BJ (cell line): ENCODE measurements at regions not wholly inside any gene's neighbourhood (a gene's known extent, or its start where the extent isn't known, plus 50 kb on each side); places are given as distances from the start of the nearest gene placed in this dataset.

Experiments used
- CTCF ChIA-PET: fragments of 350-600 bp; formaldehyde crosslinking; extraction: SDS; loops from one replicate; lab custom pipeline; 2021; ENCODE audit warnings: antibody characterized with exemption, inconsistent platforms; lab: Yijun Ruan, JAX
- POLR2A ChIA-PET: fragments of 300-600 bp; sonication (Branson Sonifier 250); formaldehyde crosslinking; extraction: SDS; loops from one replicate; lab custom pipeline; 2021; ENCODE audit warnings: antibody characterized with exemption; lab: Charles Lee
- DNase-seq: peaks from one replicate; pipeline ENCODE4 v3.0.0-alpha.2; 2011; ENCODE audit warnings: low read depth
- H3K27me3 ChIP-seq: 2 replicates; pipeline ENCODE4 v1.6.0; 2011; ENCODE audit warnings: low read length; ENCODE audit not compliant: control insufficient read depth, insufficient read depth
- H3K36me3 ChIP-seq: 2 replicates; pipeline ENCODE4 v1.5.1; 2011; ENCODE audit warnings: low read length; ENCODE audit not compliant: control insufficient read depth, insufficient read depth
- H3K4me3 ChIP-seq: 2 replicates; pipeline ENCODE4 v1.5.1; 2011; ENCODE audit warnings: low read depth, mild to moderate bottlenecking, control low read depth, low read length
- TF ChIP-seq, protein P1 (sequence below): IDR thresholded peaks from 2 replicates; pipeline ENCODE4 v1.5.1; 2011; ENCODE audit warnings: low read depth, mild to moderate bottlenecking, control low read depth, inconsistent platforms, low read length, moderate library complexity; ENCODE audit not compliant: insufficient read depth

DNA sequence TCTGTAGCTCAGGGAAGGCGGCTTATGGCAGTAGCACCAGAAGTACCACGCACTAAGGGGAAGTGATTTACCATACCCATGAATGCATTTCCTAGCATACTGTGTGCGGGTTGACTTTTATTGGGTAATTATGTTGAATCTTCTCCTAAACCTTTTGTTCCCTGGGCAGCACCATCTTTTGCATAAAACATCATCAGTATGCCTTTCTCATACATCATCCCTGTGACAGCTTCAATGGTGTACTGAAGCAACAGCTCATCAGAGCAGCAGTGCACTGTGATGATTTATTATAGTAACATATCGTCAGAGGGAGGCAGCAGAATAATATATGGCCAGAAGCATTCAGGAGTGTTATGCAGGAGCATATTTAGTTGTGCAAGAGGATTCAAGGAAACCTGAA is 204.9 kb downstream of the CDH7 start:
- TF ChIP-seq, protein P1, sequence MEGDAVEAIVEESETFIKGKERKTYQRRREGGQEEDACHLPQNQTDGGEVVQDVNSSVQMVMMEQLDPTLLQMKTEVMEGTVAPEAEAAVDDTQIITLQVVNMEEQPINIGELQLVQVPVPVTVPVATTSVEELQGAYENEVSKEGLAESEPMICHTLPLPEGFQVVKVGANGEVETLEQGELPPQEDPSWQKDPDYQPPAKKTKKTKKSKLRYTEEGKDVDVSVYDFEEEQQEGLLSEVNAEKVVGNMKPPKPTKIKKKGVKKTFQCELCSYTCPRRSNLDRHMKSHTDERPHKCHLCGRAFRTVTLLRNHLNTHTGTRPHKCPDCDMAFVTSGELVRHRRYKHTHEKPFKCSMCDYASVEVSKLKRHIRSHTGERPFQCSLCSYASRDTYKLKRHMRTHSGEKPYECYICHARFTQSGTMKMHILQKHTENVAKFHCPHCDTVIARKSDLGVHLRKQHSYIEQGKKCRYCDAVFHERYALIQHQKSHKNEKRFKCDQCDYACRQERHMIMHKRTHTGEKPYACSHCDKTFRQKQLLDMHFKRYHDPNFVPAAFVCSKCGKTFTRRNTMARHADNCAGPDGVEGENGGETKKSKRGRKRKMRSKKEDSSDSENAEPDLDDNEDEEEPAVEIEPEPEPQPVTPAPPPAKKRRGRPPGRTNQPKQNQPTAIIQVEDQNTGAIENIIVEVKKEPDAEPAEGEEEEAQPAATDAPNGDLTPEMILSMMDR: no peak
- no peak for DNase-seq
- POLR2A ChIA-PET: no interaction called here
- H3K27me3 ChIP-seq: no peaks in the 10 kb centered on the region
- CTCF ChIA-PET: no interaction called here
- H3K36me3 ChIP-seq: no peaks in the 10 kb centered on the region
- H3K4me3 ChIP-seq: no peak overlapping the region

- ChIA-PET CTCF (no interaction called here), POLR2A (no interaction called here)
- H3K4me3 ChIP-seq: no peak overlapping the region
- no peaks in the 10 kb centered on the region for H3K36me3 ChIP-seq
- TF ChIP-seq, protein P1: no peak
- no peak for DNase-seq
- H3K27me3 ChIP-seq: no peaks in the 10 kb centered on the region
These were observed 203.6 kb downstream of the CDH7 start for GRCh38 chr18:65954372-65954771.

DNA sequence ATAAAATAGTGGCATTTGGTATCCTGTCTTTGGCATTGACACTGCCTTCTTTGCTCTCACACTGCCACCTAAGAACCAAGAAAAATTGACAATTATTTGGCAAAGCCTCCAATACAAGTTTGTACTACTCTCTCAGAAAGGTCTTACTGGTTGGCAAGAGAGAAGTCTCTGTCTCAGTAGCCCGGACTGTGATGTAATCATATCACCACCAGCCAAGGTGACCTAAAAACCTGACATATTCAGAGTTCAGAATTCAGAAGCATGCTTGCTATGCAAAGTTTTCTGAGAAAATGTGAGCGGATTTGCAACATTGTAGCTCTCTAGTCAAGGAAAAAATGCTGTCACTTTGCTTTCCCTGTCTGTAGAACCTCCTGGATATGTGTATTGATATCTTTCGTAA is 196.0 kb downstream of the CDH7 start:
- TF ChIP-seq, protein P1: no peak
- H3K36me3 ChIP-seq: no peaks in the 10 kb centered on the region
- no peaks in the 10 kb centered on the region for H3K27me3 ChIP-seq
- ChIA-PET CTCF (no interaction called here), POLR2A (no interaction called here)
- no peak overlapping the region for H3K4me3 ChIP-seq
- DNase-seq: no peak

GRCh38 chr18:65943268-65943667 is 192.5 kb downstream of the CDH7 start:
- no peaks in the 10 kb centered on the region for H3K36me3 ChIP-seq
- TF ChIP-seq, protein P1: no peak
- ChIA-PET POLR2A (no interaction called here), CTCF (no interaction called here)
- DNase-seq: no peak
- no peaks in the 10 kb centered on the region for H3K27me3 ChIP-seq
- H3K4me3 ChIP-seq: no peak overlapping the region

DNA sequence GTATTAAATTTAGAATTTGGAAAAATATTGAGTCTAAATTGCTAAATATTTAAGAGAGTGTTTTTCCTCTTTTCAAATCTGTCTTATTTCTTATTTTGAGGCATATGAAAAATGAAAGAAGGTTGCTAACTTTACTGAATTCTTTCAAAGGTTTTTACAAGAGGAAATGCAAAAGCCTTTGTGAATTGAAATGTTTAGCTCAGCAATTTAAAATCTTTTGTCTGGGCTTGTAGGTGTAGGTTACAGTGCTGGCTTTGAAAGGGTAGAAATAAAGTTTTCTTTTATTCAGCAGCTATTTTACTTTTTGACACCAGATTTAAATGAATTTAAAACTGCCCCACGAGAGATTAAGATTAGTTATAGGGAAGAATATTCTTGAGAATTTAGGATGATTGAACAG is 192.0 kb downstream of the CDH7 start:
- ChIA-PET POLR2A (no interaction called here), CTCF (no interaction called here)
- Histone ChIP-seq H3K27me3 (no peaks in the 10 kb centered on the region), H3K36me3 (no peaks in the 10 kb centered on the region), H3K4me3 (no peak overlapping the region)
- no peak for DNase-seq
- TF ChIP-seq, protein P1: no peak
